ENCODE measurements at regions not wholly inside any gene's neighbourhood (a gene's known extent, or its start where the extent isn't known, plus 50 kb on each side); places are given as distances from the start of the nearest gene placed in this dataset.

- no peak overlapping the region for H3K4me3 ChIP-seq (ENCODE audit: insufficient read depth, low read depth, low read length)
- no peak overlapping the region for H3K27ac ChIP-seq (ENCODE audit: low read depth, low read length)
- Mint-ChIP-seq H3K36me3 (ENCODE audit: low read depth, unreplicated experiment) (no peaks in the 10 kb centered on the region), H3K9me3 (ENCODE audit: unreplicated experiment) (no peaks in the 10 kb centered on the region), H3K4me1 (ENCODE audit: low read depth, unreplicated experiment) (no peaks in the 10 kb centered on the region), H3K4me3 (ENCODE audit: unreplicated experiment) (no peak overlapping the region), H3K27ac (ENCODE audit: unreplicated experiment) (no peak overlapping the region), H3K27me3 (ENCODE audit: low read depth, unreplicated experiment) (no peaks in the 10 kb centered on the region)
- no peaks in the 10 kb centered on the region for H3K4me1 ChIP-seq (ENCODE audit: insufficient read depth, low read length)
- TF ChIP-seq EZH2 (IDR thresholded peaks at IDR 0.05; ENCODE audit: insufficient read depth, low read length) (no peak), CTCF (IDR thresholded peaks at IDR 0.05; ENCODE audit: insufficient read depth, low read depth, low read length) (no peak)
- no peaks in the 10 kb centered on the region for H3K79me2 ChIP-seq (ENCODE audit: insufficient read depth, low read length)
- H4K20me1 ChIP-seq (ENCODE audit: insufficient read depth, low read length), result no peaks in the 10 kb centered on the region
- DNase-seq (ENCODE audit: low read depth) (no peak), FAIRE-seq (no peak)
- H2AFZ ChIP-seq (ENCODE audit: low read depth, low read length), result no peak overlapping the region
- no peak overlapping the region for H3K4me2 ChIP-seq (ENCODE audit: low read length)
- H3K9me3 ChIP-seq (ENCODE audit: insufficient read depth, low read depth, low read length), result no peaks in the 10 kb centered on the region
- no peak overlapping the region for H3K9ac ChIP-seq (ENCODE audit: low read length)
- H3K27me3 ChIP-seq (ENCODE audit: insufficient read depth, low read length), result no peaks in the 10 kb centered on the region
- H3K36me3 ChIP-seq (ENCODE audit: insufficient read depth, low read length), result no peaks in the 10 kb centered on the region
Observed at GRCh38 chr1:217313096-217313495, 317.8 kb downstream of the GPATCH2 start.

GRCh38 chr1:217311766-217312165 is 319.1 kb downstream of the GPATCH2 start:
- FAIRE-seq, result no peak
- no peaks in the 10 kb centered on the region for H3K4me1 ChIP-seq (ENCODE audit: insufficient read depth, low read length)
- no peaks in the 10 kb centered on the region for H3K36me3 Mint-ChIP-seq (ENCODE audit: low read depth, unreplicated experiment)
- DNase-seq (ENCODE audit: low read depth), result no peak
- H3K27me3 ChIP-seq (ENCODE audit: insufficient read depth, low read length), result no peaks in the 10 kb centered on the region
- H3K27ac Mint-ChIP-seq (ENCODE audit: unreplicated experiment), result no peak overlapping the region
- no peak overlapping the region for H3K9ac ChIP-seq (ENCODE audit: low read length)
- no peaks in the 10 kb centered on the region for H3K9me3 Mint-ChIP-seq (ENCODE audit: unreplicated experiment)
- no peaks in the 10 kb centered on the region for H3K79me2 ChIP-seq (ENCODE audit: insufficient read depth, low read length)
- no peak overlapping the region for H3K4me3 Mint-ChIP-seq (ENCODE audit: unreplicated experiment)
- no peak overlapping the region for H3K27ac ChIP-seq (ENCODE audit: low read depth, low read length)
- H4K20me1 ChIP-seq (ENCODE audit: insufficient read depth, low read length), result no peaks in the 10 kb centered on the region
- H3K4me3 ChIP-seq (ENCODE audit: insufficient read depth, low read depth, low read length), result no peak overlapping the region
- H3K36me3 ChIP-seq (ENCODE audit: insufficient read depth, low read length), result no peaks in the 10 kb centered on the region
- H2AFZ ChIP-seq (ENCODE audit: low read depth, low read length), result no peak overlapping the region
- no peaks in the 10 kb centered on the region for H3K27me3 Mint-ChIP-seq (ENCODE audit: low read depth, unreplicated experiment)
- no peaks in the 10 kb centered on the region for H3K4me1 Mint-ChIP-seq (ENCODE audit: low read depth, unreplicated experiment)
- H3K4me2 ChIP-seq (ENCODE audit: low read length), result no peak overlapping the region
- TF ChIP-seq CTCF (IDR thresholded peaks at IDR 0.05; ENCODE audit: insufficient read depth, low read depth, low read length), result peak; percentile 17
- TF ChIP-seq EZH2 (IDR thresholded peaks at IDR 0.05; ENCODE audit: insufficient read depth, low read length), result no peak
- no peaks in the 10 kb centered on the region for H3K9me3 ChIP-seq (ENCODE audit: insufficient read depth, low read depth, low read length)

GRCh38 chr1:217311269-217311668 is 319.6 kb downstream of the GPATCH2 start:
- no peaks in the 10 kb centered on the region for H3K9me3 ChIP-seq (ENCODE audit: insufficient read depth, low read depth, low read length)
- no peak overlapping the region for H3K4me3 ChIP-seq (ENCODE audit: insufficient read depth, low read depth, low read length)
- no peaks in the 10 kb centered on the region for H3K4me1 ChIP-seq (ENCODE audit: insufficient read depth, low read length)
- no peak overlapping the region for H2AFZ ChIP-seq (ENCODE audit: low read depth, low read length)
- TF ChIP-seq EZH2 (IDR thresholded peaks at IDR 0.05; ENCODE audit: insufficient read depth, low read length) (no peak), CTCF (IDR thresholded peaks at IDR 0.05; ENCODE audit: insufficient read depth, low read depth, low read length) (no peak)
- no peaks in the 10 kb centered on the region for H3K27me3 Mint-ChIP-seq (ENCODE audit: low read depth, unreplicated experiment)
- no peak for FAIRE-seq
- no peaks in the 10 kb centered on the region for H3K9me3 Mint-ChIP-seq (ENCODE audit: unreplicated experiment)
- H4K20me1 ChIP-seq (ENCODE audit: insufficient read depth, low read length), result no peaks in the 10 kb centered on the region
- no peak overlapping the region for H3K4me3 Mint-ChIP-seq (ENCODE audit: unreplicated experiment)
- H3K36me3 ChIP-seq (ENCODE audit: insufficient read depth, low read length), result no peaks in the 10 kb centered on the region
- H3K27me3 ChIP-seq (ENCODE audit: insufficient read depth, low read length), result no peaks in the 10 kb centered on the region
- H3K27ac ChIP-seq (ENCODE audit: low read depth, low read length), result no peak overlapping the region
- H3K4me2 ChIP-seq (ENCODE audit: low read length), result no peak overlapping the region
- H3K27ac Mint-ChIP-seq (ENCODE audit: unreplicated experiment), result no peak overlapping the region
- H3K79me2 ChIP-seq (ENCODE audit: insufficient read depth, low read length), result no peaks in the 10 kb centered on the region
- no peak overlapping the region for H3K9ac ChIP-seq (ENCODE audit: low read length)
- no peaks in the 10 kb centered on the region for H3K4me1 Mint-ChIP-seq (ENCODE audit: low read depth, unreplicated experiment)
- no peaks in the 10 kb centered on the region for H3K36me3 Mint-ChIP-seq (ENCODE audit: low read depth, unreplicated experiment)
- DNase-seq (ENCODE audit: low read depth), result no peak
